RKO (cell line): ENCODE measurements at regions not wholly inside any gene's neighbourhood (a gene's known extent, or its start where the extent isn't known, plus 50 kb on each side); places are given as distances from the start of the nearest gene placed in this dataset.

Source experiments
- DNase-seq: peaks from one replicate; pipeline ENCODE4 v3.0.0-alpha.2; 2016; ENCODE audit warnings: low spot score

DNA sequence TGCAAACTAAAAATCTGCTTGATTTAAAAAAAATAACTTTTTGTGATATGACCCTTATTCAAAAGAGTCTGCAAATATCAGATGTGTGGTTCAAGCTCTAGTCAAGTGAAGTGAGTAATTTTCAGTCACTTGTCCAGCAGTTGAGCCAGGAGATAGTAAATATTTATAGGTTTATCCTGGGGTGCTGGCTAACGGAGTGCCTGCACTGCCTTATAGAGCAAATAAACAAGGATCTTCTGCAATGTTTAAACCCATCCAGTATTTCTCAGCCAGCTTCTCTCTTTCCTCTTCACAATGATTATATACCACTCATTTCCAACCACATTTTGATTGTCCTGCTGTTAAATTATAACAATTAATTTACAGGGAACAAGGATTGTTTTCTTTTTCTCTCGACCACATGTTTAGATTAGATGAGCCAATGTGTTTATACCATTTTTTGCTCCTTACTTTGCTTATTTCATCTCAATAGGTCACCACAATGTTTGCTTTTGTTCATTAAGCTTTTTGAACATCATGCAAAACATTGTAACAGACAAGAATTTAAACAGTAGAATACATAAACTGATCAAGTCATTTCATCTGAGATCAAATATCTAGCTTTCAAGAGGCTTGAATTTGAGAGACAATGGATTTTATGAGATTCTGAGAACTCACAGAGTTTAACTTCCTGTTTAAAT is 60.3 kb upstream of the GREM2 start:
- no peak for DNase-seq

DNA sequence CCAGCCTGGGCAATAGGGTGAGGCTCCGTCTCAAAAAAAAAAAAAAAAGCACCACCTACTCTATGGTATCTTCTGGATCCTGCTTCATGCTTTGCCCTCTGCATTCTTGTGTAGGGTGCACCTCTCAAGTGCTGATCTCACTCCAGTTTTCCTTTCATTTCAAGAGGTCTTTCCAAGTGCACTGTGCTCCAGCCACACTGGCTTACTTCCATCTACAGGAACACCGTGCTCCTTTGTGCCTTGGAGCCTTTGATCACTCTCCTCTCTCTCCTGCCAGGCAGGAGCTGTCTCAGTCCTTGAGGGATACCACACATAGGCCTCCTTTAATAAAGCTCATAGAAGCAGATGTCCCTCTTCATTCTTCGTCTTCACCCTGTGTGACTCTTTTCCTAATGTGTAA is 55.4 kb upstream of the GREM2 start:
- no peak for DNase-seq

DNA sequence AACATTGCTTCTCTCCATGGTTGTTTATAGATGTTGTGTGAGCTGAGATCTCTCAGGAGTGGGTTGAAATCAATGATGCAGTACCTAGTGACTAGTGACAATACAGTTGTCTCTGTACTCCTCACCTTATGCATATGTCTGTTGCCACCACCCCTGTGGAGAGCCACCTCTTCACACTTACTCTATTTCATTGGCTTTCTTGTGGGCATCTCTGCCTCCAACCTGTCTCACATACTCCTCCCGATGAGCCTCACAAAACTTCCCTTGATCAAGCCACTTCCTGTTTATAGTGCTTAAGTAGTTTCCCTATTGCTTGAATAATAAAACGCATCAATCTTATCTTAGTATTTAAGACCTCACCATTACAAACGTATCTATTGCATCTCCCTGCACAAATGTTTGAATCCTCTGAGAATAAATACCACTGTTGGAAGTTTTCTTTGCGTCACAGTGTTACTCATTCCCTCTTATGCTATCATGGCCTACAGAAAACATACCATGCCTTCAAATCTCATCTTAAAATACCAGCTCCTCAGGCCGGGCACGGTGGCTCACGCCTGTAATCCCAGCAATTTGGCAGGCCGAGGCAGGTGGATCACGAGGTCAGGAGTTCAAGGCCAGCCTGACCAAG is 54.7 kb upstream of the GREM2 start:
- no peak for DNase-seq

DNA sequence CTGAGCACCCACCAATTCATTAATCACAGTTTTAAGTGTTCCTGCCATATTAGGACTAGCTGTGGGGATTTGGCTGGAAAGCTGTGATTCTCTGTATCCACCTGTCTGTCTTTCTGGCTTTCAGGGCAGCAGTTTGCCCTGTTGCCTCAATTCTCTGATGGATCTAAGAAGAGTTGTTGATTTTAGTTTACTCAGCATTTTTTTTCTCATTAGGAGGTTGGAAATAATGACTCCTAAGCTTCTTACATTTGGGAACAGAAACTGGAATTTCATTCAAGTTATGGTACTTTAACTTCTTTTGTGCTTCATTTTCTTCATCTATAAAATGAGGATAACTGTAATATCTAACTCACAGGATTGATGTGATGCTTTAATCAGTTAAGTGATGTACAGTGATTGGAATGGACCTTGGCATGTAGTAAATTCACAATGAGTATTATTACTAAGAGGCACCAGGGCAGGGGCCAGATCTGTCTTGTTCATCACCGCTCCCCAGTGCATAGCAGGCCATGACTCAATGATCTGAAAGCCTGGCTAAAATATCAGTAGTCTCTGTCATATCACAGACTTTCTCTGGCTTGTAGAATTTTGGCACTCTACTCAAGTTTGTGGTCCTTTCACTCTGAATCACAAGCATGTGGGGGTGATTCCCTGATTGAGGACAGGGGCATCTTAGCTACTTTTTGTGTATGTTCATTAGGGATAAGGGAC is 51.4 kb upstream of the GREM2 start:
- DNase-seq = no peak
